ENCODE measurements at regions not wholly inside any gene's neighbourhood (a gene's known extent, or its start where the extent isn't known, plus 50 kb on each side); places are given as distances from the start of the nearest gene placed in this dataset.

GRCh38 chr1:5709976-5710375 is 282.2 kb downstream of the NPHP4 start:
- no peak for TF ChIP-seq CEBPB (IDR thresholded peaks at IDR 0.05)
- no peak for TF ChIP-seq YY1 (IDR thresholded peaks at IDR 0.05; ENCODE audit: low read depth)
- no peak for TF ChIP-seq CREB1 (IDR thresholded peaks at IDR 0.05; ENCODE audit: low read depth)
- no peak for TF ChIP-seq FOXM1 (IDR thresholded peaks at IDR 0.05; ENCODE audit: borderline replicate concordance, low read depth)
- no peak for TF ChIP-seq ZBTB7A (IDR thresholded peaks at IDR 0.05; ENCODE audit: low read depth)
- TF ChIP-seq MAX (IDR thresholded peaks at IDR 0.05) = no peak
- TF ChIP-seq NFIC (IDR thresholded peaks at IDR 0.05) = no peak

- no peak for TF ChIP-seq YY1 (IDR thresholded peaks at IDR 0.05; ENCODE audit: low read depth)
- TF ChIP-seq CREB1 (IDR thresholded peaks at IDR 0.05; ENCODE audit: low read depth) = no peak
- TF ChIP-seq ZBTB7A (IDR thresholded peaks at IDR 0.05; ENCODE audit: low read depth) = no peak
- TF ChIP-seq USF1 (IDR thresholded peaks at IDR 0.05) = no peak
- no peak for TF ChIP-seq EP300 (IDR thresholded peaks at IDR 0.05; ENCODE audit: borderline replicate concordance)
- TF ChIP-seq RAD21 (IDR thresholded peaks at IDR 0.05; ENCODE audit: low read depth) = no peak
- no peak for TF ChIP-seq EGR1 (IDR thresholded peaks at IDR 0.05)
- no peak for TF ChIP-seq NFIC (IDR thresholded peaks at IDR 0.05)
- TF ChIP-seq TCF12 (IDR thresholded peaks at IDR 0.05; ENCODE audit: low read depth) = no peak
- TF ChIP-seq TEAD4 (IDR thresholded peaks at IDR 0.05) = no peak
- TF ChIP-seq CEBPB (IDR thresholded peaks at IDR 0.05) = no peak
- no peak for TF ChIP-seq MAX (IDR thresholded peaks at IDR 0.05)
- TF ChIP-seq FOXM1 (IDR thresholded peaks at IDR 0.05; ENCODE audit: borderline replicate concordance, low read depth) = no peak
- TF ChIP-seq REST (IDR thresholded peaks at IDR 0.05; ENCODE audit: low read depth) = no peak
- TF ChIP-seq TAF1 (IDR thresholded peaks at IDR 0.05; ENCODE audit: low read depth) = no peak
Measured at GRCh38 chr1:5709461-5709975, 282.7 kb downstream of the NPHP4 start.

GRCh38 chr1:5708346-5709245 is 283.6 kb downstream of the NPHP4 start:
- TF ChIP-seq CEBPB (IDR thresholded peaks at IDR 0.05) (no peak), ZBTB7A (IDR thresholded peaks at IDR 0.05; ENCODE audit: low read depth) (no peak), NFIC (IDR thresholded peaks at IDR 0.05) (no peak), CREB1 (IDR thresholded peaks at IDR 0.05; ENCODE audit: low read depth) (no peak), EP300 (IDR thresholded peaks at IDR 0.05; ENCODE audit: borderline replicate concordance) (no peak), TEAD4 (IDR thresholded peaks at IDR 0.05) (no peak), RAD21 (IDR thresholded peaks at IDR 0.05; ENCODE audit: low read depth) (no peak), YY1 (IDR thresholded peaks at IDR 0.05; ENCODE audit: low read depth) (no peak), TAF1 (IDR thresholded peaks at IDR 0.05; ENCODE audit: low read depth) (no peak), USF1 (IDR thresholded peaks at IDR 0.05) (no peak), FOXM1 (IDR thresholded peaks at IDR 0.05; ENCODE audit: borderline replicate concordance, low read depth) (no peak), MAX (IDR thresholded peaks at IDR 0.05) (no peak), REST (IDR thresholded peaks at IDR 0.05; ENCODE audit: low read depth) (no peak)

GRCh38 chr1:5707566-5708345 is 284.5 kb downstream of the NPHP4 start:
- TF ChIP-seq YY1 (IDR thresholded peaks at IDR 0.05; ENCODE audit: low read depth) (no peak), RAD21 (IDR thresholded peaks at IDR 0.05; ENCODE audit: low read depth) (no peak), CREB1 (IDR thresholded peaks at IDR 0.05; ENCODE audit: low read depth) (no peak), ZBTB7A (IDR thresholded peaks at IDR 0.05; ENCODE audit: low read depth) (no peak), TEAD4 (IDR thresholded peaks at IDR 0.05) (no peak), EP300 (IDR thresholded peaks at IDR 0.05; ENCODE audit: borderline replicate concordance) (no peak), REST (IDR thresholded peaks at IDR 0.05; ENCODE audit: low read depth) (no peak), USF1 (IDR thresholded peaks at IDR 0.05) (no peak), TCF12 (IDR thresholded peaks at IDR 0.05; ENCODE audit: low read depth) (no peak), CEBPB (IDR thresholded peaks at IDR 0.05) (no peak), MAX (IDR thresholded peaks at IDR 0.05) (no peak), TAF1 (IDR thresholded peaks at IDR 0.05; ENCODE audit: low read depth) (no peak), EGR1 (IDR thresholded peaks at IDR 0.05) (no peak), NFIC (IDR thresholded peaks at IDR 0.05) (no peak), FOXM1 (IDR thresholded peaks at IDR 0.05; ENCODE audit: borderline replicate concordance, low read depth) (no peak)

All from Ishikawa (cell line).